Hepatocyte (in vitro differentiated cells): ENCODE measurements at regions not wholly inside any gene's neighbourhood (a gene's known extent, or its start where the extent isn't known, plus 50 kb on each side); places are given as distances from the start of the nearest gene placed in this dataset.

ENCODE experiments used
- DNase-seq: peaks from one replicate; pipeline ENCODE4 v3.0.0-alpha.2; 2016; ENCODE audit warnings: low spot score
- H2AFZ ChIP-seq: fragments of 200-600 bp; sonication (generic); 2 replicates; pipeline ENCODE4 v1.6.0; 2016; ENCODE audit warnings: antibody characterized with exemption, mild to moderate bottlenecking
- H3K27ac ChIP-seq: fragments of 200-600 bp; sonication (generic); 2 replicates; pipeline ENCODE4 v1.5.1; 2016; ENCODE audit warnings: mild to moderate bottlenecking
- H3K27me3 ChIP-seq: fragments of 200-600 bp; sonication (generic); 2 replicates; pipeline ENCODE4 v1.6.1; 2016
- H3K36me3 ChIP-seq: fragments of 200-600 bp; sonication (generic); replicated peaks from 2 replicates; pipeline ENCODE4 v1.5.1; 2016; ENCODE audit warnings: low read depth; ENCODE audit not compliant: insufficient read depth
- H3K4me1 ChIP-seq: fragments of 200-600 bp; sonication (generic); 2 replicates; pipeline ENCODE4 v1.5.1; 2016; ENCODE audit warnings: mild to moderate bottlenecking, moderate library complexity; ENCODE audit not compliant: insufficient read depth
- H3K4me2 ChIP-seq: fragments of 200-600 bp; sonication (generic); 2 replicates; pipeline ENCODE4 v1.6.0; 2016
- H3K4me3 ChIP-seq: fragments of 200-600 bp; sonication (generic); 2 replicates; pipeline ENCODE4 v1.5.1; 2016; ENCODE audit warnings: mild to moderate bottlenecking
- H3K79me2 ChIP-seq: fragments of 200-600 bp; sonication (generic); 2 replicates; pipeline ENCODE4 v1.6.0; 2017; ENCODE audit warnings: mild to moderate bottlenecking
- H3K9me2 ChIP-seq: fragments of 200-600 bp; sonication (generic); replicated peaks from 2 replicates; pipeline ENCODE4 v1.6.0; 2017; ENCODE audit warnings: mild to moderate bottlenecking; ENCODE audit not compliant: insufficient read depth
- H3K9me3 ChIP-seq: fragments of 200-600 bp; sonication (generic); 2 replicates; pipeline ENCODE4 v1.5.1; 2016; ENCODE audit warnings: low read depth, mild to moderate bottlenecking
- H4K20me1 ChIP-seq: fragments of 200-600 bp; sonication (generic); 2 replicates; pipeline ENCODE4 v1.6.0; 2016; ENCODE audit warnings: mild to moderate bottlenecking; ENCODE audit not compliant: insufficient read depth, poor library complexity, severe bottlenecking
- EZH2 ChIP-seq: fragments of 200-600 bp; sonication (generic); IDR thresholded peaks from 2 replicates; pipeline ENCODE4 v1.6.1; 2016; ENCODE audit warnings: antibody characterized with exemption, mild to moderate bottlenecking, borderline replicate concordance
- EZH2phosphoT487 ChIP-seq: fragments of 200-600 bp; sonication (generic); IDR thresholded peaks from one replicate; pipeline ENCODE4 v1.6.1; 2018; ENCODE audit warnings: antibody characterized with exemption, mild to moderate bottlenecking, low read depth, moderate library complexity; ENCODE audit not compliant: unreplicated experiment, severe bottlenecking
- WGBS: methylation state at CpG from one replicate; pipeline ENCODE4 v1.1.6; 2016; ENCODE audit warnings: low lambda C conversion rate; ENCODE audit errors: missing lambda C conversion rate; 5-methylcytosine and 5-hydroxymethylcytosine counted together
- TF ChIP-seq, protein P1 (sequence below): fragments of 200-600 bp; sonication (generic); IDR thresholded peaks from 2 replicates; pipeline ENCODE4 v1.5.1; 2016; ENCODE audit warnings: antibody characterized with exemption, mild to moderate bottlenecking; ENCODE audit not compliant: poor library complexity

DNA sequence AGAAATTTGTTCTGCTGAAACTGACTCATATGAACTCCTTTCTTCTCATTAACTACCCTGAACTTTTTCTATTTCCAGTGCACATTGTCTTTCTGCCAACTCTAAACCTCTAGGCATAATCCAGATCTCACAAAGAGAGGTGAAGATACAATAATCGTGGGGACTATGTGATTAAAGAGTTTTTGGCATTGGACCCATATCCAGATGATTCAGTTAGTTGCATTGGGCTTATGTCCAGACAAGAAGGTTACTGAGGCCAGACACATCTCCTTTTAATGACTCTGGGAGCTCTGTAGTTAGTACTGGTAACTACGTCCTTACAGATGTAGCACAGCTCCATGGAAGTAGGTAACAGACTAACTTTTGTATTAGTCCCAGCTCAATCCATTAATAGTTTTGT lies 273.0 kb downstream of the CASP12 start:
- TF ChIP-seq, protein P1, sequence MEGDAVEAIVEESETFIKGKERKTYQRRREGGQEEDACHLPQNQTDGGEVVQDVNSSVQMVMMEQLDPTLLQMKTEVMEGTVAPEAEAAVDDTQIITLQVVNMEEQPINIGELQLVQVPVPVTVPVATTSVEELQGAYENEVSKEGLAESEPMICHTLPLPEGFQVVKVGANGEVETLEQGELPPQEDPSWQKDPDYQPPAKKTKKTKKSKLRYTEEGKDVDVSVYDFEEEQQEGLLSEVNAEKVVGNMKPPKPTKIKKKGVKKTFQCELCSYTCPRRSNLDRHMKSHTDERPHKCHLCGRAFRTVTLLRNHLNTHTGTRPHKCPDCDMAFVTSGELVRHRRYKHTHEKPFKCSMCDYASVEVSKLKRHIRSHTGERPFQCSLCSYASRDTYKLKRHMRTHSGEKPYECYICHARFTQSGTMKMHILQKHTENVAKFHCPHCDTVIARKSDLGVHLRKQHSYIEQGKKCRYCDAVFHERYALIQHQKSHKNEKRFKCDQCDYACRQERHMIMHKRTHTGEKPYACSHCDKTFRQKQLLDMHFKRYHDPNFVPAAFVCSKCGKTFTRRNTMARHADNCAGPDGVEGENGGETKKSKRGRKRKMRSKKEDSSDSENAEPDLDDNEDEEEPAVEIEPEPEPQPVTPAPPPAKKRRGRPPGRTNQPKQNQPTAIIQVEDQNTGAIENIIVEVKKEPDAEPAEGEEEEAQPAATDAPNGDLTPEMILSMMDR = no peak
- TF ChIP-seq EZH2phosphoT487 (no peak), EZH2 (no peak)
- H3K9me2 ChIP-seq = no peaks in the 10 kb centered on the region
- no peak overlapping the region for H3K27ac ChIP-seq
- no peaks in the 10 kb centered on the region for H3K27me3 ChIP-seq
- no peaks in the 10 kb centered on the region for H3K9me3 ChIP-seq
- no peak overlapping the region for H3K4me3 ChIP-seq
- no peaks in the 10 kb centered on the region for H3K79me2 ChIP-seq
- no peak overlapping the region for H2AFZ ChIP-seq
- no peaks in the 10 kb centered on the region for H4K20me1 ChIP-seq
- 83% methylated on average over 2 of the region's 2 CpGs for WGBS
- DNase-seq = no peak
- H3K36me3 ChIP-seq = no peaks in the 10 kb centered on the region
- no peaks in the 10 kb centered on the region for H3K4me1 ChIP-seq
- H3K4me2 ChIP-seq = no peak overlapping the region

DNA sequence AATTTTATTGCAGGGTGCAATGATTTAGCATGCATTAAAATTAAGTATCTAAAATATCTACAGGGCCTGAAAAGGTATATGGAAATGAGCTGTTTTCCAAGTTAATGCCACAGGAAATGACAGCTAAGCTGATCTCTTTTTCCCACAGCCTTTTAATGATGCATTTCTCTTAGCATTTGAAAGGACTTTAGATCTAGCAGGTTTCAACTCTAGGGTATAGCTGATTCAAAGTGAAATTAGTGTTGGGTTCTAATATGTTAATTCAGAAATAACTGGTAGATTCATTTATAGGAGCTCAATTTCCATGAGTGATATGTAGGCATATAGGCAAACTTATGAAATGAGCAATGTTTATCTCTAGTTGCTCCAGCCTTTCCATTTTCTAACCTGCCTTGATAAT lies 274.2 kb downstream of the CASP12 start:
- TF ChIP-seq, protein P1 = no peak
- TF ChIP-seq EZH2phosphoT487 = no peak
- TF ChIP-seq EZH2 = no peak
- no peaks in the 10 kb centered on the region for H3K79me2 ChIP-seq
- H3K4me3 ChIP-seq = no peak overlapping the region
- no peaks in the 10 kb centered on the region for H3K4me1 ChIP-seq
- H3K36me3 ChIP-seq = no peaks in the 10 kb centered on the region
- H3K27ac ChIP-seq = no peak overlapping the region
- no peaks in the 10 kb centered on the region for H4K20me1 ChIP-seq
- H3K4me2 ChIP-seq = no peak overlapping the region
- H3K27me3 ChIP-seq = no peaks in the 10 kb centered on the region
- no peaks in the 10 kb centered on the region for H3K9me3 ChIP-seq
- H3K9me2 ChIP-seq = no peaks in the 10 kb centered on the region
- H2AFZ ChIP-seq = no peak overlapping the region
- DNase-seq = no peak

DNA sequence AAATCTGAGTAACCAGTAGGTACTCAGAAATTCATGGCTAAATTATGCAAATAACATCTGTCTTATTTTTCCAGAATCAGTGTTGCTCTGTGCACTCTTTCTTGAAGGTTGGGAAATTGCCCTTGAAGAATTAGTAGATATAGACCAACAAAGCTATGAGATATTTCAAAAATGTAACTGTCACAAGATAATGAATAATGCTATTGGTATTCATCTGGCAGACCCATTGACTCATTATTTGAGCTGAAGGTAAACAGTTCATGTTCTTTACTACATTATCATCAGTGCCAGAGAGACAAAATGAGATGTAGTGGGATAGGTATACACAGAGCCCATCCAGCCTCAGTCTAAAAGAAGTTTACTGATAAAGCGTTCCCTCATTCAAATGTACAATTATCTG lies 274.7 kb downstream of the CASP12 start:
- no peaks in the 10 kb centered on the region for H3K27me3 ChIP-seq

More for the DNA sequence above, 274.7 kb downstream of the CASP12 start:
- no peak for DNase-seq
- H3K9me3 ChIP-seq = no peaks in the 10 kb centered on the region
- no peak for TF ChIP-seq EZH2phosphoT487
- TF ChIP-seq, protein P1 = no peak
- TF ChIP-seq EZH2 = no peak
- H4K20me1 ChIP-seq = no peaks in the 10 kb centered on the region
- H3K36me3 ChIP-seq = no peaks in the 10 kb centered on the region
- H2AFZ ChIP-seq = no peak overlapping the region
- no peak overlapping the region for H3K4me2 ChIP-seq
- H3K4me1 ChIP-seq = no peaks in the 10 kb centered on the region
- WGBS = 68% methylated on average over 1 of the region's 1 CpG
- H3K79me2 ChIP-seq = no peaks in the 10 kb centered on the region
- no peaks in the 10 kb centered on the region for H3K9me2 ChIP-seq
- no peak overlapping the region for H3K27ac ChIP-seq
- no peak overlapping the region for H3K4me3 ChIP-seq
